ENCODE measurements at regions not wholly inside any gene's neighbourhood (a gene's known extent, or its start where the extent isn't known, plus 50 kb on each side); places are given as distances from the start of the nearest gene placed in this dataset.
"Not testable (repeated sequence)": the region's sequence is repeated elsewhere in the genome, so short reads cannot be mapped to it uniquely, and the experiment has no call there.

DNA sequence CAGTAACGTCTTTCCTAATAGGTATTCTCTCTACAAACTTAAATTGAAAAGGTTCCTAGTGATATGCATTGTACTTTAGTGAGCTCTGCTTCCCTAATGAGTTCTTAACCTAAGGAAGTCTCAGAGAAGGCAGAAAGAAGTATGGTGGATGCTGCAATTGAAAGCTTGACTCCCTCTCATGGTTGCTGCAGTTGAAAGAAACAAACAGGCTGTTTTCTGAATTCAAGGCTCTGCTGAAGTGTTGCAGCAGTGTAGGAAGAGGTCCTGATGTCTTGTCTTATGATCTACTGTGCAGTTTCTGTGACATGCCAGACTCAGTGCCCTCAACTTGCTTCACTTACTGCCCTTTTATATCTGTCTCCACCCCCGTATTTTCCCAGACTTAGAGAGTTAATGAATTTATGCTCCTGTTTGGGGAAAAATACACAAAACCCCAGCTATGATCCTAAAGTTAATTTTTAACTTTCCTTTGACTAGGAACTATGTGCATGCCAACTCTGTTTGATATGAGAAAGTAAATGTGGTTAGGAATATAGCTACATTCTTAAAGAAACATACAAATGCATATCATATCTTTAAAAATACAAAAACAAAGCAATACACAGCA lies 655.3 kb upstream of the FAM98A start:
- no peak for ATAC-seq (ENCODE audit: low read depth)
- no peaks in the 10 kb centered on the region for H3K4me1 Mint-ChIP-seq
- H3K9me3 Mint-ChIP-seq = no peaks in the 10 kb centered on the region
- no peaks in the 10 kb centered on the region for H3K36me3 Mint-ChIP-seq
- no peak overlapping the region for H3K27ac Mint-ChIP-seq
- no peak overlapping the region for H3K4me3 Mint-ChIP-seq
- DNase-seq = no peak
- POLR2A ChIA-PET = no interaction called here
- no peaks in the 10 kb centered on the region for H3K27me3 Mint-ChIP-seq

DNA sequence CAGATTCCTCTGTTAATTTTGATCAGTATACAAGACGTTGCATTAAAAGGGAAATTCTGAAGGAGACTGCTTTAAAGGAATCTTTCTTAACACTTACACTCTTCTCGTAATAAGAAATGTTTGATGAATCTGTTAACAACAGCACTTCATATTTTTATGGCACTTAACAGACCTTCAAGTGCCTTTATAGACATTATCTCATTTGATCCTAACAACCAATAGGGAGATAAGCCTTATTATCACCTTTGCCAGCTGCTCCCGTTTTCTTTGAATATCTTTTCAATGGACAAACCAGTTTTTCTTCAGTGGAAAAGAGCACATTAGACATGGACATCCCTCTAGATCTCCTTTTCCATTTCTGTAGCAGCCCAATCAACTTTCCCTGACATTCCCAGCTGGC lies 653.0 kb upstream of the FAM98A start:
- ATAC-seq (ENCODE audit: low read depth) = no peak
- H3K36me3 Mint-ChIP-seq = no peaks in the 10 kb centered on the region
- H3K4me1 Mint-ChIP-seq = no peaks in the 10 kb centered on the region
- no peaks in the 10 kb centered on the region for H3K27me3 Mint-ChIP-seq
- POLR2A ChIA-PET = no interaction called here
- peaks cover 2% of the 10 kb centered on the region for H3K9me3 Mint-ChIP-seq
- H3K27ac Mint-ChIP-seq = no peak overlapping the region
- H3K4me3 Mint-ChIP-seq = no peak overlapping the region
- no peak for DNase-seq

DNA sequence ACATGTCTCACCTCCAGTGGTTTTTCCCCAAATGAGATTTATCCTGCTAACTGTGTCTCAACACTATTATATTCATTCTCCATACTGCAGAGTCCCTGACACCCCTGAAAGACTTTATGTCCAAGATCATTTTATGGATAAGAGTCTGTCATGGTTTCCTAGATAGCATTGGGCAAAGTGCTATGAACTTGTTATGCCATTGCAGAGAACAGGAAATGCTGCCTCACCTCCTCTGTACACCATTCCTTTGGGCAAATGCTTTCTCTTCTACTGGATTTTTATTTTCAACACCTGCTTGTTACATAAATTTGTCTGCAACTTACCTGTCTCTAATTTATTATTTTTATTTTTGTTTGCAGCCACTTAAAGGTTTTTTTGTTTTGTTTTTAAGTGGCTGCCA lies 652.5 kb upstream of the FAM98A start:
- Mint-ChIP-seq H3K27ac (no peak overlapping the region), H3K9me3 (peaks cover 2% of the 10 kb centered on the region), H3K27me3 (no peaks in the 10 kb centered on the region), H3K4me1 (no peaks in the 10 kb centered on the region), H3K36me3 (no peaks in the 10 kb centered on the region), H3K4me3 (no peak overlapping the region)
- no peak for DNase-seq
- ATAC-seq (ENCODE audit: low read depth) = no peak
- POLR2A ChIA-PET = no interaction called here

DNA sequence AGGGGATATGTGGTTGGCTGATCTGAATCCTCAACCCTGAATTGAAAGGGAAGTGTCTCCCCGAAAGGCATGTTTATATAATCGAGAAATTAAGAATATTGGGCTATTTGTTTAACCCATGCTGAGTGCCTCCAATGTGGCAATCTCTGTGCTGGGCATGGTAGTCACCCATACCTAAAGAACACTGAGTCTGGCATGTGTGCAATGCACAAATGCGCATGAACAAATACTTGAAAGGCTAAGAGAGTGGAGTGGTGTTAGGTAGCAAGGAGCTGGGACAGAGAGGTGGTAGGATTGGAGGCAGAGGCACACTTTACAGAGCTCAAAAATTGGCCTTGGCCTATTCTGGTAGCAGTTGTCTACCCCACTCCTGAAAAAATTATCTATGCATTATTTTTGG lies 645.1 kb upstream of the FAM98A start:
- POLR2A ChIA-PET = no interaction called here

DNA sequence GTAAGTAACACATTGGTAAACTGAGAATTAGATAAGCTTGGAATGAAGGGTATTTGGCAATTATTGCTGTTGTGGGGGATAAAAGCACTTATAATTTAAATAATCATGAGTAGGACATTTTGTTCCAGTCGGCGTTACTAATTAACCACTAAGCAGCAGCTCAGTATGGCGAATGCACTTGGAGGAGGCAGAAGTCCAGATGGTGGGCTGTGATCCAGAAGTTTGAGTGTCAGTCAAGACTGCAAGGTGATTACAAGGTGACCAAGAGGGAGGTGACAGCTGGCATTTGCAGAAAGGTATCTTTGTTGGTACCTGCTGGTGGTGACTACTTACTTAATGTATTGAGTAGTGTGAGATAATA lies 643.6 kb upstream of the FAM98A start:
- Mint-ChIP-seq H3K27ac (no peak overlapping the region), H3K4me1 (no peaks in the 10 kb centered on the region), H3K36me3 (no peaks in the 10 kb centered on the region), H3K4me3 (no peak overlapping the region), H3K27me3 (no peaks in the 10 kb centered on the region), H3K9me3 (no peaks in the 10 kb centered on the region)
- no peak for ATAC-seq (ENCODE audit: low read depth)
- no peak for DNase-seq
- POLR2A ChIA-PET = no interaction called here

More for the DNA sequence above, 645.1 kb upstream of the FAM98A start:
- H3K4me1 Mint-ChIP-seq = no peaks in the 10 kb centered on the region
- DNase-seq = no peak
- H3K9me3 Mint-ChIP-seq = peaks cover 2% of the 10 kb centered on the region
- H3K27me3 Mint-ChIP-seq = no peaks in the 10 kb centered on the region
- H3K27ac Mint-ChIP-seq = no peak overlapping the region
- H3K36me3 Mint-ChIP-seq = no peaks in the 10 kb centered on the region
- H3K4me3 Mint-ChIP-seq = no peak overlapping the region
- no peak for ATAC-seq (ENCODE audit: low read depth)

DNA sequence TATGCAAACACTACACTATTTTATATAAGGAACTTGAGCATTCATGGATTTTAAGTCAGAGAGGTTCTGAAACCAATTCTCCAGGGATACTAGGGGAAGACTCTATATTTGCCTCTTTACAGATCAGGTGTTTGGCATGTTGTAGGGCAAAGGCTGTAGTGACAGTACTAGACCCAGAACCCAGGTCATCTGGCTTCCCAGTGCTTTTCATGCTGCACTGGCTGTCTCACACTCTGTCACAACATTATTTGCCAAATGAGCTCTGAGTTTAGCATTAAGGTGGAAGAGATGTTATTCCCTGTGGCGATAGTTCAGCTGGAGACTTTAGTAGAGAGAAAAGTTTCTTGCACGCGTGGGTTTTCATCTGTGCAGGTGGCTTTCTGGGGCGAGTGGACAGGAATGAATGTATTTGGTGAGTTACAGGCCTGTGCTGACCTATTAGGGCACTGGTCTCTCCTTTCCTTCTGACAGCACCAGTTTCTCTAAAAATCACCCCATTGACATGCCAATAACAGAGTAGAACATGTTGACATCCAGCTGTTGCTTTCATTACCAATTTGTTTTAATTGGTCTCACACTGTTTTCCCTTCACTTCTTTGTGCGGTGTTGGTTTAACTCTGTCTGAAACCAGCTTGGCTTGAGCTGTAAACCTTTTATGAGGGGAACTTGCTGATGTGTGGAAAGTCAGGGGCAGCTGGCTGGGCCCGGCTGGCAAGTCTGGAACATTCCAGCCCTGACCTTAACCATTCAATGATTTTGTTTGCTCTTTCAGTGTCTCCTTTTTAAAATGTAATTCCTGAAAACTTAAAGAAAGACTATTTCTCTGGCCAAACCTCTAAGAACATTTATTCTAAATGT lies 643.0 kb upstream of the FAM98A start:
- no peak overlapping the region for H3K27ac Mint-ChIP-seq
- ATAC-seq (ENCODE audit: low read depth) (no peak), DNase-seq (no peak)
- H3K9me3 Mint-ChIP-seq = no peaks in the 10 kb centered on the region
- no peak overlapping the region for H3K4me3 Mint-ChIP-seq
- POLR2A ChIA-PET = no interaction called here
- no peaks in the 10 kb centered on the region for H3K27me3 Mint-ChIP-seq
- H3K36me3 Mint-ChIP-seq = no peaks in the 10 kb centered on the region
- no peaks in the 10 kb centered on the region for H3K4me1 Mint-ChIP-seq

DNA sequence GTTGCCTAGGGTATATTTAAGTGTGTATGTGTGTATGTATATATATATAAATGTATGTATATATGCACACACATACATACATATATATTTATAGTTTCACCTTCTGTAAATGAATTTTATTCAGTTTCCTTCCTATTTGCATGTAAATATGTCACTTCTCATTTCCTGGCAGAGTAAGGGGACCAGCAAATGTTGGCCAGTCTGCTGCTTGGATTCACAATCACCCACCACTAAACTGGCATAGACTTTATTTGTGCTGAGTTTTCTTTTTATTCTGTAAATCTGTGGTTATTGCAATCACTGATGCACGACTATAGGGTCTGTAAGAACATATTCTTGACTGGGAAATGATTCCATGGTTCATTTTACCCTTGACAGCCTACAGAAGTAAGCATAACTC lies 640.4 kb upstream of the FAM98A start:
- H3K27me3 Mint-ChIP-seq = no peaks in the 10 kb centered on the region
- H3K4me3 Mint-ChIP-seq = no peak overlapping the region
- no peak for ATAC-seq (ENCODE audit: low read depth)
- no peaks in the 10 kb centered on the region for H3K4me1 Mint-ChIP-seq
- POLR2A ChIA-PET = no interaction called here
- H3K9me3 Mint-ChIP-seq = peaks cover 2% of the 10 kb centered on the region
- H3K36me3 Mint-ChIP-seq = no peaks in the 10 kb centered on the region
- DNase-seq = no peak
- no peak overlapping the region for H3K27ac Mint-ChIP-seq

DNA sequence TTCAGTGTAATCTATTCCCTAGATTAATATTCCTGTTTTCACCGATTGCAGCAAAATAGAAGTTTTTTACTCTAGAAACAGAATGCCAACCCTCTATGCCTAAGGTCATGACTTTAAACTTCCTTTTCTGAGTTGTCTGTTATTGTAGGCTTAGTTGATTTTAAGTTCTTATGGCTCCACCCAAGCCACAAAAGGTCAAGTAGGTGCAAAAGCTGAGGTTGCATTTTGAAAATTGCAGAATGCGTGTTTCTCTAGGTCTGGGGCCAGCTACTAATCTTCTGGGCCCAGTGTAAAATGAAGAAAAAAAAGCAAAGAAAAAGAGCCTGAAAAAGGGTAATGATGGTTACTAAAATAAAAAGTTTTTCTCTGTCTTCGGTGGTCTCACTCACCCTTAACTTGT lies 635.7 kb upstream of the FAM98A start:
- no peaks in the 10 kb centered on the region for H3K4me1 Mint-ChIP-seq
- H3K27ac Mint-ChIP-seq = no peak overlapping the region
- POLR2A ChIA-PET = no interaction called here
- DNase-seq = no peak
- no peak for ATAC-seq (ENCODE audit: low read depth)
- no peaks in the 10 kb centered on the region for H3K27me3 Mint-ChIP-seq
- H3K36me3 Mint-ChIP-seq = no peaks in the 10 kb centered on the region
- H3K4me3 Mint-ChIP-seq = no peak overlapping the region
- peaks cover 2% of the 10 kb centered on the region for H3K9me3 Mint-ChIP-seq

DNA sequence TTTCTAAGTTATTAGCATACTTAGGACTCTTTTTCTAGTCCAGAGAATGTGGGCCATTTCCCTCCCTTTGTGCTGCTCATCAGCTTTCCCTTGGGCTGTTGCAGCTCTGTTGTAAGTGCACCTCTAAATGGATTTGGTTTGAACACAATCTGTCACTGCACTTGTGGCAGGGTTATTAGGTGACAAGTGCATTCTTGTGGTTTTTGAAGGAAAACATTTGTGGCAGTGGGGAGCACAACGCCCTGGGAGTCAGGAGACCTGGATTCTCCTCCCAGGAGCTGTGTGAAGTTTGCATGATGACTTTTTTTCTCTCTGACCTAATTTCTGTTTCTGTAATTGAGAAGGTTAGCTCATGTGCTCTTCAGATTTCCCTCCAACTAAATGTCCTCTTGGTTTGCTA lies 630.9 kb upstream of the FAM98A start:
- no peak for DNase-seq
- no peak for ATAC-seq (ENCODE audit: low read depth)
- no peaks in the 10 kb centered on the region for H3K4me1 Mint-ChIP-seq
- H3K9me3 Mint-ChIP-seq = no peaks in the 10 kb centered on the region
- no peaks in the 10 kb centered on the region for H3K36me3 Mint-ChIP-seq
- H3K27me3 Mint-ChIP-seq = no peaks in the 10 kb centered on the region
- H3K27ac Mint-ChIP-seq = no peak overlapping the region
- H3K4me3 Mint-ChIP-seq = no peak overlapping the region
- POLR2A ChIA-PET = interaction anchor here (0.6 kb wide), 1 partner anchor 258 kb away, joined by 3 read pairs; no protein-coding TSS in a partner anchor

DNA sequence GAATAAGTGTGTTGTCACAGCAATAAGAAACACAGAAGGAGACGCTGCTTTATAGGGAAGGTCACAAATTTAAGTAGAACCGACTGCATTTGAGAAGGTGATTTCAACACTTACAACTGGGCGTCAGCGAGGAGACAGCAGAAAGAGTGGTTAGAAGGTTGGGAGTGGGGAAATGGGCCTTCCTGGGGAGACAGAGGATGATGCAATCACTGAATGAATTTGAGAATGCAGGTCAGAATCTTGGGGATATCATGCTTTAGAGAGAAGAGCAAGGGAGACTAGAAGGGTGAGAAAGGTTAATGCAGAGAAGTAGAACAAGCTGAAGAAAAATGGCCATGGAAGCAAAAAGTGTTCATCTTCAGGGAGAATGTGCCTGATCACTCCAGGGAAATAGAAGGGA lies 616.1 kb upstream of the FAM98A start:
- Mint-ChIP-seq H3K9me3 (peaks cover 11% of the 10 kb centered on the region), H3K4me1 (no peaks in the 10 kb centered on the region), H3K36me3 (no peaks in the 10 kb centered on the region), H3K4me3 (no peak overlapping the region), H3K27me3 (no peaks in the 10 kb centered on the region), H3K27ac (no peak overlapping the region)
- ATAC-seq (ENCODE audit: low read depth) (no peak), DNase-seq (no peak)
- POLR2A ChIA-PET = no interaction called here

DNA sequence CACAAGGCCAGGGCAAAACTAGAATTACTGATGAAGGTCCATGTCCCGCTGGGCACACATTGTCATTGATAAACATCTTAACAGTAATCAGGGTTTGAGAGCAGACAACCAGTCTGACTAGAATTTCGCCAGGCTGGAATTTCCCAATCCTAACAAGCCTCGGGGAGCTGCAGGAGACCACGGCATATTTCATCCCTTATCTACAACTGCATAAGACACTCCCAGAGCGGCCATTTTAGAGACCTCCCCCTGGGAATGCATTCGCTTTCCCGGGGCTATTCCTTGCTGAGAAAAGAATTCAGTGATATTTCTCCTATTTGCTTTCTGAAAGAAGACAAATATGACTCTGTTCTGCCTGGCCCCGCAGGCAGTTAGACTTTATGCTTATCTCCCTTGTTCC lies 611.3 kb upstream of the FAM98A start:
- ATAC-seq (ENCODE audit: low read depth); H3K4me1 Mint-ChIP-seq; POLR2A ChIA-PET; H3K4me3 Mint-ChIP-seq; H3K27ac Mint-ChIP-seq; H3K36me3 Mint-ChIP-seq; DNase-seq; H3K27me3 Mint-ChIP-seq: not testable (repeated sequence)
- H3K9me3 Mint-ChIP-seq = peaks cover 26% of the 10 kb centered on the region

DNA sequence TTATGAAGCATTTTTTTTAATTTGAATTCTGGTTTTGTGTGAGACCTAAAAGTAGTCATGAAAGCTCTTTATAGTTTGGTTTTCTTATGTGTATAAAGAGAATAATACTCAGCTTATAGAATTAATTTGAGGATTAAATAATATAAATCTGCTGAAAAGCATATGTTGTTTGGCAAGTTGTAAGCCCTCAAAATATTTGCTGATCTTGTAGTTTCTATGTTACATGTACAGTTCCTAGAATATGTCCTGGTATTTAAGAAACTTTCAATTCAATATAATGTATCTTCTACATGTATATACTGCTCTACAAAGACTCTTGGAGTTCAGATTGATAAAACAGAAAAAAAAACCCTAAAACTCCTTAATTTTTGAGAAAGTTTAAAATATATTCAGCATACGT lies 605.5 kb upstream of the FAM98A start:
- peaks cover 17% of the 10 kb centered on the region for H3K9me3 Mint-ChIP-seq
- no peak overlapping the region for H3K4me3 Mint-ChIP-seq
- H3K27ac Mint-ChIP-seq = no peak overlapping the region
- ATAC-seq (ENCODE audit: low read depth) = no peak
- POLR2A ChIA-PET = no interaction called here
- H3K4me1 Mint-ChIP-seq = no peaks in the 10 kb centered on the region
- DNase-seq = no peak
- H3K36me3 Mint-ChIP-seq = no peaks in the 10 kb centered on the region
- no peaks in the 10 kb centered on the region for H3K27me3 Mint-ChIP-seq

DNA sequence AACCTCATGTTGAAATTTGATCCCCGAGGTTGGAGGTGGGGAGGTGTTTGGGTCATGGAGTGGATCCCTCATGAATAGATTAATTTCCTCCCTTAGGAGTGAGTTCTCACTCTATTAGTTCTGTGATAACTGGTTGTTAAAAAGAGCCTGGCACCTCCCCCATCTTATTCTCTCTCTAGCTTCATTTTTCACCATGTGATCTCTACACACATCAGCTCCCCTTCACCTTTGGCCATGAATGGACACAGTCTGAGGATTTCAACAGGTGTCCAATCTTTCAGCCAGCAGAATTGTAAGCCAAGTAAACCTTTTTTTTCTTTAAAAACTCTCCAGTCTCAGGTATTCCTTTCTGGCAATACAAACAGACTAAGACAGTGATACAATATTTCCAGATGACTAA lies 602.0 kb upstream of the FAM98A start:
- no peaks in the 10 kb centered on the region for H3K36me3 Mint-ChIP-seq
- no peaks in the 10 kb centered on the region for H3K4me1 Mint-ChIP-seq
- no peak overlapping the region for H3K27ac Mint-ChIP-seq
- no peaks in the 10 kb centered on the region for H3K27me3 Mint-ChIP-seq
- no peak overlapping the region for H3K4me3 Mint-ChIP-seq
- DNase-seq = no peak
- peaks cover 7% of the 10 kb centered on the region for H3K9me3 Mint-ChIP-seq
- POLR2A ChIA-PET = no interaction called here
- no peak for ATAC-seq (ENCODE audit: low read depth)

DNA sequence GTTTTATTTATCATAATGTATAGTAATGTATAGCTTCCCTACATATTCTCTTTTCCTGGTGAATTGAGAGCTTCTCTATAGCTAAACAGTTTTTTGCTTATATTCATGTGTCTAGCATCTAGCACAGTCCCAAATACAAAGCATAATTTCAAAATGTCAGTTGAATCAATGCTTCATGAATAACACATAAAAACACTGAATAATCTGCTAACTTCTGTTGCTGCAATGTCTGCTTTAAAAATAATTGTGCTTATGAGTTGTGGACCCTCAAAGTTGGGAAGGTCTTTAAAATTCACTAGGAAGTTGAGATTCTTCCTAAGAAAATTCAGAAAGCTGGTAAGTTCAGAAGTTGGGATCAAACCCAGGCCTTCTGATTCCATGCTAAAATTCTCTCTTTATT lies 600.9 kb upstream of the FAM98A start:
- POLR2A ChIA-PET = no interaction called here
- Mint-ChIP-seq H3K9me3 (peaks cover 7% of the 10 kb centered on the region), H3K4me3 (no peak overlapping the region), H3K4me1 (no peaks in the 10 kb centered on the region), H3K27me3 (no peaks in the 10 kb centered on the region), H3K36me3 (no peaks in the 10 kb centered on the region), H3K27ac (no peak overlapping the region)
- no peak for ATAC-seq (ENCODE audit: low read depth)
- no peak for DNase-seq

All from activated naive CD8-positive, alpha-beta T cell treated with anti-CD3 and anti-CD28 coated beads, Interleukin-2, amount 10 ng/mL, durations not matched to agents 7 days and 5 days (primary cell).